Spleen (tissue), 7 donors: ENCODE measurements at regions not wholly inside any gene's neighbourhood (a gene's known extent, or its start where the extent isn't known, plus 50 kb on each side); places are given as distances from the start of the nearest gene placed in this dataset.

Experiments
- POLR2A ChIP-seq, 3 donors: fragments of 450-650 bp; IDR thresholded peaks; one replicate each; pipeline ENCODE4 v1.5.1; 2017; ENCODE audit warnings: antibody characterized with exemption in 3 of 3, mild to moderate bottlenecking in 1 of 3
- POLR2AphosphoS5 ChIP-seq, 3 donors: sonication (generic); formaldehyde crosslinking; IDR thresholded peaks; one replicate each; pipeline ENCODE4 v1.5.1; 2017; ENCODE audit warnings: antibody characterized with exemption in 3 of 3
- TF ChIP-seq, protein P1 (sequence below), 11 experiments: fragments of 200-600 bp in 7 of 11; fragments of 450-650 bp in 4 of 11; sonication (generic) in 4 of 11; IDR thresholded peaks in 8 of 11; conservative IDR thresholded peaks in 3 of 11; 1 replicate in 7 of 11; 2 replicates in 4 of 11; pipeline versions ENCODE4 v1.4.0 to v1.8.0; 2016 to 2021; ENCODE audit warnings: antibody characterized with exemption in 11 of 11, inconsistent platforms in 4 of 11, mild to moderate bottlenecking in 1 of 11
- donor health status: DM: no; HTN: no; CAD: no; lungs with moderate emphysema.
- donor health status: DM: no; HTN: no; CAD: no.
- donor health status: DM: no; HTN: no; CAD: no.

DNA sequence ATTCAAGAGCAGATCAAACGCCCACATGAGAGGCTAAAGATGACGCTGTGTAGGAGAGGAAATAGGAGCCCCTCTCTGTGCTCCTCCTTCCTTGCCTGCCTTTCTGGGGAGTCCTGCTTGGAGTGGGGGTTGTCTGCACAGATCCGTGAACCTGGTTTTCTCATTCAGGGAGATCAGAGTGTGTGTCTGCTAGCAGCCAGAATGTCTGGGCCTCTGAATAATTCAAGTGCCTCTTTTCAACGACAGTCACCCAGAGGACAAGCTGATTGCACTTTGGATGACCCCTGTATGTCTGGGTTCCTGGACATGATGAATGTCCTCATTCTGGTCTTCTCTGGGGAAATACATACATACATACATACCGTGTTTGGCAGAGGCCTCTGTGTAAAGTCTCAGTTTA, 592.5 kb upstream of the B3GAT1 start:
- TF ChIP-seq, protein P1, sequence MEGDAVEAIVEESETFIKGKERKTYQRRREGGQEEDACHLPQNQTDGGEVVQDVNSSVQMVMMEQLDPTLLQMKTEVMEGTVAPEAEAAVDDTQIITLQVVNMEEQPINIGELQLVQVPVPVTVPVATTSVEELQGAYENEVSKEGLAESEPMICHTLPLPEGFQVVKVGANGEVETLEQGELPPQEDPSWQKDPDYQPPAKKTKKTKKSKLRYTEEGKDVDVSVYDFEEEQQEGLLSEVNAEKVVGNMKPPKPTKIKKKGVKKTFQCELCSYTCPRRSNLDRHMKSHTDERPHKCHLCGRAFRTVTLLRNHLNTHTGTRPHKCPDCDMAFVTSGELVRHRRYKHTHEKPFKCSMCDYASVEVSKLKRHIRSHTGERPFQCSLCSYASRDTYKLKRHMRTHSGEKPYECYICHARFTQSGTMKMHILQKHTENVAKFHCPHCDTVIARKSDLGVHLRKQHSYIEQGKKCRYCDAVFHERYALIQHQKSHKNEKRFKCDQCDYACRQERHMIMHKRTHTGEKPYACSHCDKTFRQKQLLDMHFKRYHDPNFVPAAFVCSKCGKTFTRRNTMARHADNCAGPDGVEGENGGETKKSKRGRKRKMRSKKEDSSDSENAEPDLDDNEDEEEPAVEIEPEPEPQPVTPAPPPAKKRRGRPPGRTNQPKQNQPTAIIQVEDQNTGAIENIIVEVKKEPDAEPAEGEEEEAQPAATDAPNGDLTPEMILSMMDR (IDR thresholded peaks at IDR 0.05 in 8 of 11, conservative IDR thresholded peaks at IDR 0.05 in 3 of 11): no peak
- TF ChIP-seq POLR2AphosphoS5 (IDR thresholded peaks at IDR 0.05) (no peak), POLR2A (IDR thresholded peaks at IDR 0.05) (no peak)
